GM12878 (cell line): ENCODE measurements at regions not wholly inside any gene's neighbourhood (a gene's known extent, or its start where the extent isn't known, plus 50 kb on each side); places are given as distances from the start of the nearest gene placed in this dataset.

Experiments
- ATAC-seq: fragments of 200-7000 bp; cut with Tn5 transposase; 3 replicates; pipeline ENCODE4 v1.9.1; 2020; ENCODE audit warnings: mild to moderate bottlenecking, moderate library complexity
- BruUV-seq: library from RNA; stranded (reverse); fragments of 400-500 nt; replicated peaks from 2 replicates; lab custom pipeline; 2021; lab: Mats Ljungman, UMichigan
- CTCF ChIA-PET: fragments of 300-600 bp; sonication (Branson Sonifier 250); formaldehyde crosslinking; extraction: SDS; loops from one replicate; lab custom pipeline; 2021; ENCODE audit warnings: inconsistent platforms; lab: Yijun Ruan, JAX
- POLR2A ChIA-PET: fragments of 350-600 bp; formaldehyde crosslinking; extraction: SDS; loops from one replicate; lab custom pipeline; 2021; ENCODE audit warnings: inconsistent platforms; lab: Charles Lee
- RAD21 ChIA-PET: fragments of 300-600 bp; sonication (Branson Sonifier 250); formaldehyde crosslinking; loops from one replicate; lab custom pipeline; 2023; ENCODE audit warnings: antibody characterized with exemption; ENCODE audit not compliant: unreplicated experiment; lab: Charles Lee
- SMC1A ChIA-PET: fragments of 300-600 bp; sonication (Branson Sonifier 250); formaldehyde crosslinking; loops from one replicate; lab custom pipeline; 2023; ENCODE audit not compliant: unreplicated experiment, uncharacterized antibody; lab: Charles Lee
- DNase-seq: peaks from one replicate; pipeline ENCODE4 v3.0.0-alpha.2; 2011; ENCODE audit warnings: low read depth, low spot score
- FAIRE-seq: peaks from 3 replicates; lab custom pipeline; 2011; peaks lifted over from hg19 to GRCh38; lab: Jason Lieb, UNC
- H2AFZ ChIP-seq: 2 replicates; pipeline ENCODE4 v1.6.0; 2011; ENCODE audit warnings: low read depth, low read length, control low read depth; ENCODE audit not compliant: control insufficient read depth
- H3K27ac ChIP-seq: 2 replicates; pipeline ENCODE4 v1.5.1; 2011; ENCODE audit warnings: control low read depth; ENCODE audit not compliant: control insufficient read depth, insufficient read depth
- H3K27me3 ChIP-seq, 2 experiments: replicated peaks in 1 of 2; 2 replicates each; pipeline versions ENCODE4 v1.6.0 to v1.6.1; 2011; ENCODE audit warnings: low read length in 1 of 2; ENCODE audit not compliant: control insufficient read depth in 2 of 2, insufficient read depth in 2 of 2
- H3K36me3 ChIP-seq, 2 experiments: 2 replicates each; pipeline ENCODE4 v1.5.1; 2011; ENCODE audit warnings: low read length in 1 of 2; ENCODE audit not compliant: control insufficient read depth in 2 of 2, insufficient read depth in 2 of 2
- H3K4me1 ChIP-seq: 2 replicates; pipeline ENCODE4 v1.6.1; 2011; ENCODE audit warnings: mild to moderate bottlenecking, low read length, moderate library complexity, mixed read lengths; ENCODE audit not compliant: control insufficient read depth, insufficient read depth
- H3K4me2 ChIP-seq: 2 replicates; pipeline ENCODE4 v1.6.0; 2011; ENCODE audit warnings: control low read depth; ENCODE audit not compliant: control insufficient read depth, insufficient read depth
- H3K4me3 ChIP-seq: fragments of 200-600 bp; sonication (generic); 2 replicates; pipeline ENCODE4 v1.5.1; 2016
- H3K79me2 ChIP-seq: 2 replicates; pipeline ENCODE4 v1.6.0; 2011; ENCODE audit warnings: low read length; ENCODE audit not compliant: control insufficient read depth, insufficient read depth
- H3K9ac ChIP-seq: 2 replicates; pipeline ENCODE4 v1.8.0; 2011; ENCODE audit warnings: low read length, control low read depth, mixed read lengths; ENCODE audit not compliant: control insufficient read depth, insufficient read depth
- H3K9me3 ChIP-seq: replicated peaks from 3 replicates; pipeline ENCODE4 v1.5.1; 2011; ENCODE audit warnings: mild to moderate bottlenecking, low read length; ENCODE audit not compliant: control insufficient read depth, insufficient read depth
- H4K20me1 ChIP-seq: 2 replicates; pipeline ENCODE4 v1.6.0; 2011; ENCODE audit not compliant: control insufficient read depth, insufficient read depth
- CHD4 ChIP-seq: fragments of 200-600 bp; sonication (generic); IDR thresholded peaks from 2 replicates; pipeline ENCODE4 v1.6.1; 2016; ENCODE audit warnings: mild to moderate bottlenecking
- EGR1 ChIP-seq, 2 experiments: IDR thresholded peaks; 1 replicate in 1 of 2; 2 replicates in 1 of 2; pipeline ENCODE4 v1.6.1; 2011 to 2012; ENCODE audit warnings: low read depth in 2 of 2, low read length in 2 of 2, borderline replicate concordance in 1 of 2, mild to moderate bottlenecking in 1 of 2, moderate library complexity in 1 of 2
- HDAC6 ChIP-seq: fragments of 200-600 bp; sonication (generic); IDR thresholded peaks from one replicate; pipeline ENCODE4 v1.8.0; 2017; ENCODE audit warnings: antibody characterized with exemption; ENCODE audit not compliant: unreplicated experiment
- KLF5 ChIP-seq: fragments of 450-650 bp; IDR thresholded peaks from 2 replicates; pipeline ENCODE4 v1.6.1; 2014; ENCODE audit warnings: mild to moderate bottlenecking; ENCODE audit not compliant: partially characterized antibody
- MEF2A ChIP-seq: IDR thresholded peaks from 2 replicates; pipeline ENCODE4 v1.6.1; 2011; ENCODE audit warnings: low read depth, mild to moderate bottlenecking, low read length, moderate library complexity; ENCODE audit not compliant: insufficient read depth
- MEF2B ChIP-seq: fragments of 450-650 bp; IDR thresholded peaks from 2 replicates; pipeline ENCODE4 v1.6.1; 2018; ENCODE audit warnings: mild to moderate bottlenecking, moderate library complexity; ENCODE audit not compliant: partially characterized antibody, poor library complexity, severe bottlenecking
- MLLT1 ChIP-seq: fragments of 450-650 bp; IDR thresholded peaks from 2 replicates; pipeline ENCODE4 v1.6.1; 2016; ENCODE audit warnings: mild to moderate bottlenecking
- NFIC ChIP-seq: IDR thresholded peaks from 2 replicates; pipeline ENCODE4 v1.6.1; 2012; ENCODE audit warnings: low read depth, mild to moderate bottlenecking, inconsistent platforms, low read length, moderate library complexity
- NFYA ChIP-seq: IDR thresholded peaks from 2 replicates; pipeline ENCODE4 v1.6.1; 2011; ENCODE audit warnings: low read depth, mild to moderate bottlenecking, low read length, improper control_type of control experiment, borderline replicate concordance
- NFYB ChIP-seq: IDR thresholded peaks from 2 replicates; pipeline ENCODE4 v1.6.1; 2011; ENCODE audit warnings: low read depth, mild to moderate bottlenecking, low read length, improper control_type of control experiment, moderate library complexity; ENCODE audit not compliant: insufficient read depth
- POLR2AphosphoS5 ChIP-seq: IDR thresholded peaks from 2 replicates; pipeline ENCODE4 v1.6.1; 2011; ENCODE audit warnings: mild to moderate bottlenecking, low read length, inconsistent platforms
- RELB ChIP-seq: fragments of 450-650 bp; IDR thresholded peaks from 2 replicates; pipeline ENCODE4 v1.6.1; 2017; ENCODE audit warnings: low read depth, mild to moderate bottlenecking, moderate library complexity
- SREBF1 ChIP-seq: IDR thresholded peaks from 2 replicates; pipeline ENCODE4 v1.6.1; 2012; ENCODE audit warnings: mild to moderate bottlenecking, low read length
- ZNF24 ChIP-seq: fragments of 450-650 bp; IDR thresholded peaks from 2 replicates; pipeline ENCODE4 v1.6.1; 2017; ENCODE audit warnings: antibody characterized with exemption, mild to moderate bottlenecking
- ZNF274 ChIP-seq: IDR thresholded peaks from one replicate; pipeline ENCODE4 v1.8.0; 2011; ENCODE audit not compliant: insufficient read length, insufficient read depth
- WGBS: methylation state at CpG from one replicate; pipeline ENCODE4 v1.1.6; 2016; ENCODE audit warnings: low lambda C conversion rate; ENCODE audit not compliant: insufficient replicate concordance, insufficient coverage; ENCODE audit errors: missing lambda C conversion rate; 5-methylcytosine and 5-hydroxymethylcytosine counted together
- in situ Hi-C: fragments of 300-500 bp; cut with MboI; formaldehyde crosslinking; loops from 9 replicates; pipeline ENCODE4 v1.14.3; 2018; ENCODE audit warnings: mixed read lengths
- intact Hi-C: fragments of 100-400 bp; cut with micrococcal nuclease; formaldehyde crosslinking; loops from one replicate; pipeline ENCODE4 v1.14.2; 2022; ENCODE audit not compliant: unreplicated experiment

- TF ChIP-seq CHD4, result no peak
- TF ChIP-seq SREBF1, result no peak
- no peak for TF ChIP-seq NFIC
- TF ChIP-seq RELB, result no peak
- 0 out of 2 replicates have a peak, but pooled peaks have one; percentile 23 for TF ChIP-seq ZNF24
Observed at GRCh38 chr2:64327129-64327509, 126.8 kb upstream of the LGALSL start (continued).

- Histone ChIP-seq H3K9ac (peak overlapping the region; percentile 42; the same call in 1 of the 2 replicates), H4K20me1 (no peaks in the 10 kb centered on the region), H3K79me2 (no peaks in the 10 kb centered on the region), H3K9me3 (no peaks in the 10 kb centered on the region; the same call in 2 of the 3 replicates), H3K36me3 (no peaks in the 10 kb centered on the region), H3K4me2 (peak overlapping the region; percentile 83), H3K4me1 (peaks cover 45% of the 10 kb centered on the region), H3K4me3 (peak overlapping the region; percentile 34; the same call in 1 of the 2 replicates), H3K27ac (peak overlapping the region; percentile 41), H2AFZ (peak overlapping the region; percentile 58), H3K27me3 (no peaks in the 10 kb centered on the region)
- in situ Hi-C loops, result loop anchor here (5.0 kb wide), 2 partner anchors 190 to 275 kb away; no protein-coding TSS in a partner anchor
- ChIA-PET CTCF (interaction anchor here (0.5 to 10.3 kb wide), 82 partner anchors 9 to 977 kb away, joined by 3 to 467 read pairs (median 4); partner anchors contain the start of genes AFTPH and VPS54), SMC1A (interaction anchor here (0.6 to 11.4 kb wide), 71 partner anchors 10 to 715 kb away, joined by 3 to 333 read pairs (median 5); partner anchors contain the start of gene AFTPH), POLR2A (interaction anchor here (0.6 to 5.0 kb wide), 19 partner anchors 10 to 587 kb away, joined by 3 to 49 read pairs (median 7); partner anchors contain the start of gene AFTPH), RAD21 (interaction anchor here (0.7 to 9.6 kb wide), 78 partner anchors 9 to 728 kb away, joined by 3 to 358 read pairs (median 6); partner anchors contain the start of genes CEP68 and VPS54)
- WGBS, result 49% methylated on average over 16 of the region's 16 CpGs
- intact Hi-C loops, result loop anchor here (2.0 to 5.0 kb wide), 6 partner anchors 33 to 715 kb away; partner anchors contain the start of gene PELI1
- TSS peak; percentile 91 for BruUV-seq
- FAIRE-seq (no peak), ATAC-seq (peak; percentile 50), DNase-seq (peak; percentile 43)
- TF ChIP-seq POLR2AphosphoS5, result peak; percentile 16; the same call in 1 of the 2 replicates
- 0 out of 2 replicates have a peak, but pooled peaks have one; percentile 18 for TF ChIP-seq MLLT1
- 0 out of 2 replicates have a peak, but pooled peaks have one; percentile 23 for TF ChIP-seq MEF2A
- TF ChIP-seq NFYA, result no peak
- no peak for TF ChIP-seq HDAC6
- TF ChIP-seq KLF5, result no peak
- no peak for TF ChIP-seq MEF2B
- peak in 1 of 2 experiments; percentile 80; a peak in 2 of 3 replicates for TF ChIP-seq EGR1 (IDR thresholded peaks at IDR 0.05; ENCODE audit: borderline replicate concordance in 1 of 2, low read depth in 2 of 2, low read length in 2 of 2)
- no peak for TF ChIP-seq NFYB
- no peak for TF ChIP-seq ZNF274
Observed at GRCh38 chr2:64327510-64328414, 126.2 kb upstream of the LGALSL start.
